Natural killer cell (primary cell): ENCODE measurements at regions not wholly inside any gene's neighbourhood (a gene's known extent, or its start where the extent isn't known, plus 50 kb on each side); places are given as distances from the start of the nearest gene placed in this dataset.

ENCODE experiments used
- ATAC-seq, 3 donors: fragments of 150-1000 bp in 2 of 3; fragments of 200-7000 bp in 1 of 3; cut with Tn5 transposase; 1 replicate in 1 of 3; 2 replicates in 2 of 3; pipeline ENCODE4 v1.10.0; 2021; ENCODE audit warnings: mild to moderate bottlenecking in 2 of 3, moderate library complexity in 2 of 3
- DNase-seq, 2 donors: peaks; one replicate each; pipeline versions ENCODE4 v3.0.0 to v3.0.0-alpha.2; 2013 to 2021; ENCODE audit warnings: mixed read lengths in 1 of 2
- H3K27ac ChIP-seq: one replicate; pipeline ENCODE4 v1.5.1; 2013; ENCODE audit warnings: mild to moderate bottlenecking, low read length
- H3K27me3 ChIP-seq: one replicate; pipeline ENCODE4 v1.6.1; 2013; ENCODE audit warnings: low read length; ENCODE audit not compliant: control insufficient read depth, insufficient read depth
- H3K36me3 ChIP-seq: one replicate; pipeline ENCODE4 v1.6.1; 2013; ENCODE audit warnings: low read length; ENCODE audit not compliant: control insufficient read depth, insufficient read depth
- H3K4me1 ChIP-seq: one replicate; pipeline ENCODE4 v1.6.1; 2013; ENCODE audit warnings: low read length; ENCODE audit not compliant: control insufficient read depth, insufficient read depth
- H3K4me3 ChIP-seq: one replicate; pipeline ENCODE4 v1.5.1; 2013; ENCODE audit warnings: low read length
- H3K9me3 ChIP-seq: one replicate; pipeline ENCODE4 v1.6.1; 2013; ENCODE audit warnings: low read length; ENCODE audit not compliant: control insufficient read depth, insufficient read depth
- H3K27ac Mint-ChIP-seq, 2 donors: one replicate each; pipeline ENCODE4 v1.8.0; 2022; ENCODE audit warnings: mild to moderate bottlenecking in 2 of 2, mixed read lengths in 2 of 2, moderate library complexity in 1 of 2
- H3K27me3 Mint-ChIP-seq, 2 donors: one replicate each; pipeline ENCODE4 v1.8.0; 2022; ENCODE audit warnings: low read depth in 2 of 2, mixed read lengths in 2 of 2
- H3K36me3 Mint-ChIP-seq: one replicate; pipeline ENCODE4 v1.8.0; 2022; ENCODE audit warnings: mixed read lengths
- H3K4me1 Mint-ChIP-seq, 2 donors: one replicate each; pipeline ENCODE4 v1.8.0; 2022; ENCODE audit warnings: mixed read lengths in 2 of 2
- H3K4me3 Mint-ChIP-seq: one replicate; pipeline ENCODE4 v1.8.0; 2022; ENCODE audit warnings: mild to moderate bottlenecking, moderate library complexity, mixed read lengths
- H3K9me3 Mint-ChIP-seq, 2 donors: one replicate each; pipeline ENCODE4 v1.8.0; 2022; ENCODE audit warnings: mixed read lengths in 2 of 2
- CTCF ChIP-seq: fragments of 200-600 bp; IDR thresholded peaks from one replicate; pipeline ENCODE4 v1.8.0; 2022; ENCODE audit warnings: antibody characterized with exemption
- WGBS: methylation state at CpG from one replicate; pipeline ENCODE4 v1.1.7; 2013; ENCODE audit warnings: missing lambda C conversion rate; ENCODE audit not compliant: insufficient coverage; 5-methylcytosine and 5-hydroxymethylcytosine counted together
- intact Hi-C: fragments of 100-400 bp; cut with micrococcal nuclease; formaldehyde crosslinking; loops from one replicate; pipeline ENCODE4 v1.14.2; 2022

GRCh38 chr3:164095279-164095678 is 983.0 kb downstream of the SI start:
- intact Hi-C loops, result no loop called here
- no peak for ATAC-seq
- WGBS, result 33% methylated on average over 3 of the region's 3 CpGs
- H3K27me3 Mint-ChIP-seq, result no peaks in the 10 kb centered on the region
- peaks cover 16 to 25% of the 10 kb centered on the region in 2 donors for H3K9me3 Mint-ChIP-seq
- H3K36me3 Mint-ChIP-seq, result peaks cover 6% of the 10 kb centered on the region
- DNase-seq, result no peak
- H3K27ac ChIP-seq, result no peak overlapping the region
- H3K4me3 ChIP-seq, result no peak overlapping the region
- H3K9me3 ChIP-seq, result peaks cover 3% of the 10 kb centered on the region
- no peak overlapping the region for H3K27ac Mint-ChIP-seq
- no peak for TF ChIP-seq CTCF
- no peaks in the 10 kb centered on the region for H3K36me3 ChIP-seq
- H3K4me3 Mint-ChIP-seq, result no peak overlapping the region
- no peaks in the 10 kb centered on the region for H3K4me1 Mint-ChIP-seq
- H3K27me3 ChIP-seq, result no peaks in the 10 kb centered on the region
- H3K4me1 ChIP-seq, result no peaks in the 10 kb centered on the region

- H3K9me3 Mint-ChIP-seq, result peaks cover 12 to 22% of the 10 kb centered on the region in 2 donors
- DNase-seq (no peak), ATAC-seq (no peak)
- Histone ChIP-seq H3K27ac (no peak overlapping the region), H3K27me3 (no peaks in the 10 kb centered on the region), H3K9me3 (peaks cover 5% of the 10 kb centered on the region), H3K36me3 (no peaks in the 10 kb centered on the region), H3K4me1 (no peaks in the 10 kb centered on the region), H3K4me3 (no peak overlapping the region)
- no CpG with 5 or more reads among the region's 1 CpG for WGBS
- intact Hi-C loops, result no loop called here
- no peaks in the 10 kb centered on the region for H3K4me1 Mint-ChIP-seq
- H3K36me3 Mint-ChIP-seq, result peaks cover 6% of the 10 kb centered on the region
- no peaks in the 10 kb centered on the region for H3K27me3 Mint-ChIP-seq
- H3K27ac Mint-ChIP-seq, result no peak overlapping the region
- no peak overlapping the region for H3K4me3 Mint-ChIP-seq
- no peak for TF ChIP-seq CTCF
These were observed 983.8 kb downstream of the SI start for GRCh38 chr3:164094546-164094945.

DNA sequence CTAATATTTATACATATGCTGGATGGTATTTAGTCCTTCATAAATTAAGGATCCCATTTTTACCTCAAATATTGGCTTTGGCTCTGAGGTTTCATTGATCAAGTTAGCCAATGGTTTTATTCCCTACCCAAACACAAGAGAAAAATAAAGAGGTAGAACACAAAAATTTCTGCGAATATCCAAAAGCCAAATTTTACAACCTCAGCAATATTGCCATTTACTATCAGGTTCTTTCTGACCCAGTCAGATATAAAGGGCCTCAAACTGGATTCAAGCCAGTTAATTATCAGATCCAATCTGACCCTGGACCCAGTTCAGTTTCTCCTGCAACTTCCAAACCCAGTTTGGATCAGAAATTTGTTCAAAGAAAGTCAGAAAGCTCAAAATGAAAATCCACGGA is 998.1 kb downstream of the SI start:
- no peaks in the 10 kb centered on the region for H3K27me3 ChIP-seq
- intact Hi-C loops, result no loop called here
- H3K27ac ChIP-seq, result no peak overlapping the region
- no peaks in the 10 kb centered on the region for H3K4me1 ChIP-seq
- TF ChIP-seq CTCF, result no peak
- H3K4me3 ChIP-seq, result no peak overlapping the region
- ATAC-seq (no peak), DNase-seq (no peak)
- WGBS, result 89% methylated on average over 2 of the region's 2 CpGs
- Mint-ChIP-seq H3K4me3 (no peak overlapping the region), H3K27me3 (no peaks in the 10 kb centered on the region), H3K9me3 (peaks cover 4 to 8% of the 10 kb centered on the region in 2 donors), H3K4me1 (no peaks in the 10 kb centered on the region), H3K36me3 (no peaks in the 10 kb centered on the region), H3K27ac (no peak overlapping the region)
- H3K36me3 ChIP-seq, result no peaks in the 10 kb centered on the region
- no peaks in the 10 kb centered on the region for H3K9me3 ChIP-seq

GRCh38 chr3:164064298-164064697 is 1014.0 kb downstream of the SI start:
- Mint-ChIP-seq H3K4me1 (no peaks in the 10 kb centered on the region), H3K9me3 (peaks cover 25 to 32% of the 10 kb centered on the region in 2 donors), H3K36me3 (peaks cover 6% of the 10 kb centered on the region), H3K27me3 (no peaks in the 10 kb centered on the region), H3K27ac (no peak overlapping the region), H3K4me3 (no peak overlapping the region)
- H3K36me3 ChIP-seq, result no peaks in the 10 kb centered on the region
- 53% methylated on average over 1 of the region's 1 CpG for WGBS
- H3K9me3 ChIP-seq, result peaks cover 7% of the 10 kb centered on the region
- ATAC-seq, result no peak
- intact Hi-C loops, result no loop called here
- H3K27ac ChIP-seq, result no peak overlapping the region
- H3K4me1 ChIP-seq, result no peaks in the 10 kb centered on the region
- TF ChIP-seq CTCF, result no peak
- no peak for DNase-seq
- H3K4me3 ChIP-seq, result no peak overlapping the region
- H3K27me3 ChIP-seq, result no peaks in the 10 kb centered on the region
